Urothelium cell line (cell line): ENCODE measurements at regions not wholly inside any gene's neighbourhood (a gene's known extent, or its start where the extent isn't known, plus 50 kb on each side); places are given as distances from the start of the nearest gene placed in this dataset.

Experiments used
- DNase-seq: peaks from one replicate; pipeline ENCODE4 v3.0.0; 2011; ENCODE audit warnings: low spot score, mixed read lengths
- FAIRE-seq: peaks from 2 replicates; lab custom pipeline; 2011; peaks lifted over from hg19 to GRCh38; lab: Jason Lieb, UNC

- DNase-seq (no peak), FAIRE-seq (no peak)
Measured at GRCh38 chr21:26743524-26743923, 101.7 kb downstream of the ADAMTS1 start.

GRCh38 chr21:26739189-26739588 lies 106.0 kb downstream of the ADAMTS1 start:
- no peak for DNase-seq
- FAIRE-seq: no peak

- FAIRE-seq (no peak), DNase-seq (no peak)
Measured at GRCh38 chr21:26736449-26736848, 108.8 kb downstream of the ADAMTS1 start.

- FAIRE-seq: no peak
- no peak for DNase-seq
Measured at GRCh38 chr21:26732432-26733221, 112.6 kb downstream of the ADAMTS1 start.

- DNase-seq: no peak
Measured at GRCh38 chr21:26719750-26720149, 125.5 kb downstream of the ADAMTS1 start.

GRCh38 chr21:26717146-26717739 lies 128.0 kb downstream of the ADAMTS1 start:
- DNase-seq (no peak), FAIRE-seq (no peak)

More at GRCh38 chr21:26719750-26720149, 125.5 kb downstream of the ADAMTS1 start:
- FAIRE-seq: no peak

- FAIRE-seq: no peak
Measured at GRCh38 chr21:26715878-26716506, 129.2 kb downstream of the ADAMTS1 start.

GRCh38 chr21:26715116-26715515 lies 130.1 kb downstream of the ADAMTS1 start:
- no peak for FAIRE-seq
- no peak for DNase-seq

More at GRCh38 chr21:26715878-26716506, 129.2 kb downstream of the ADAMTS1 start:
- DNase-seq: peak; percentile 80

GRCh38 chr21:26710155-26710554 lies 135.1 kb downstream of the ADAMTS1 start:
- no peak for DNase-seq
- FAIRE-seq: no peak

- FAIRE-seq (no peak), DNase-seq (no peak)
Measured at GRCh38 chr21:26709090-26709489, 136.0 kb upstream of the CYYR1 start.

GRCh38 chr21:26708223-26708800 lies 135.2 kb upstream of the CYYR1 start:
- DNase-seq (no peak), FAIRE-seq (no peak)

GRCh38 chr21:26707246-26707645 lies 134.2 kb upstream of the CYYR1 start:
- DNase-seq (no peak), FAIRE-seq (no peak)

GRCh38 chr21:26698416-26698815 lies 125.3 kb upstream of the CYYR1 start:
- FAIRE-seq: no peak

GRCh38 chr21:26691416-26691815 lies 118.3 kb upstream of the CYYR1 start:
- FAIRE-seq (no peak), DNase-seq (no peak)

More at GRCh38 chr21:26698416-26698815, 125.3 kb upstream of the CYYR1 start:
- DNase-seq: no peak

GRCh38 chr21:26686705-26687104 lies 113.6 kb upstream of the CYYR1 start:
- DNase-seq (no peak), FAIRE-seq (no peak)

- peak; percentile 60 for DNase-seq
- no peak for FAIRE-seq
Measured at GRCh38 chr21:26686278-26686677, 113.2 kb upstream of the CYYR1 start.

- FAIRE-seq: no peak
- DNase-seq: no peak
Measured at GRCh38 chr21:26684889-26685288, 111.8 kb upstream of the CYYR1 start.

GRCh38 chr21:26683996-26684395 lies 110.9 kb upstream of the CYYR1 start:
- DNase-seq (no peak), FAIRE-seq (no peak)

GRCh38 chr21:26679284-26679683 lies 106.2 kb upstream of the CYYR1 start:
- no peak for DNase-seq
- no peak for FAIRE-seq

GRCh38 chr21:26674323-26674722 lies 101.2 kb upstream of the CYYR1 start:
- DNase-seq: no peak
- no peak for FAIRE-seq

- DNase-seq: no peak
- FAIRE-seq: no peak
Measured at GRCh38 chr21:26669215-26669764, 96.2 kb upstream of the CYYR1 start.
